DMS53 treated with DMSO at 0.1 percent for 48 hours (cell line): ENCODE measurements at regions not wholly inside any gene's neighbourhood (a gene's known extent, or its start where the extent isn't known, plus 50 kb on each side); places are given as distances from the start of the nearest gene placed in this dataset.

ENCODE experiments used
- DNase-seq: peaks from one replicate; lab custom pipeline; 2025; ENCODE audit not compliant: unreplicated experiment; lab: John Stamatoyannopoulos, UW

DNA sequence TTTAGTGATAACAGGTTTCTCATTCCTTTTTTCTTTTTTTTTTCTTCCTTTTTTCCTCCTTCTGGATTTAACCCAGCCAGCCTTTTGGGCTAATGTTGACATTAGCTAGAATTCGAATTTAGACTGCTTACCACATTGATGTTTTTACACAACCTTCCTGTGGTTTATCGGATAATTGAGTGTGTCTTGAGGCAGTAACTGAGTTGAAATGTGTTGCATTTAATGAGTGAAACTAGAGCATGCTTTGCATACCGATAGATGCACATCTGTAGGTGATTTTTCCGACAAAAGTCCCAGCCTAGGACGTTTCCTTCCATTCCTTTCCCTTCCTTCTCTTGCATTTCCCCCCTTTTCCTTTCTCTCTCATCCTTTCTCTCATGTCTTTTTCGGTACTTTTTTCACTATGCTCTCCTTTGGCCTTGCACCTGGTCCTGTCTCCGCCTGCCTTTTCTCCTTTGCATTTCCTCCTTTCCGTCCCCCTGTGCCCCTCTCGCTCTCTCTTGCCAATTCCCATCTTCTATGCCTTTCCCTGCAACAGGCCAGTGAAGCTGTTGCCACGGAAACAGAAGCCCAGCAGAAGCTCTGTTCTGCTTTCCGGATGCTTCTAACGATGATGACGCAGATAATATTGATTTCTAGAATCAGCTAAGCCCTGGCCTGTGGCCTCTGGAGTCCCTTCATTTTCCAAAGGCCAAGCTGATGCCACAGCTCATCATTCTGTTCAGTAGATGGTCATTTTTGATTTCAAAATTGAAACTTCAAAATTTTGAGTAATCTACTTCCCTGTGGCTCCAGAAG is 76.1 kb downstream of the SLC25A47 start:
- DNase-seq, result no peak

- DNase-seq, result no peak
These were observed 77.0 kb downstream of the SLC25A47 start for GRCh38 chr14:100400115-100400514.

DNA sequence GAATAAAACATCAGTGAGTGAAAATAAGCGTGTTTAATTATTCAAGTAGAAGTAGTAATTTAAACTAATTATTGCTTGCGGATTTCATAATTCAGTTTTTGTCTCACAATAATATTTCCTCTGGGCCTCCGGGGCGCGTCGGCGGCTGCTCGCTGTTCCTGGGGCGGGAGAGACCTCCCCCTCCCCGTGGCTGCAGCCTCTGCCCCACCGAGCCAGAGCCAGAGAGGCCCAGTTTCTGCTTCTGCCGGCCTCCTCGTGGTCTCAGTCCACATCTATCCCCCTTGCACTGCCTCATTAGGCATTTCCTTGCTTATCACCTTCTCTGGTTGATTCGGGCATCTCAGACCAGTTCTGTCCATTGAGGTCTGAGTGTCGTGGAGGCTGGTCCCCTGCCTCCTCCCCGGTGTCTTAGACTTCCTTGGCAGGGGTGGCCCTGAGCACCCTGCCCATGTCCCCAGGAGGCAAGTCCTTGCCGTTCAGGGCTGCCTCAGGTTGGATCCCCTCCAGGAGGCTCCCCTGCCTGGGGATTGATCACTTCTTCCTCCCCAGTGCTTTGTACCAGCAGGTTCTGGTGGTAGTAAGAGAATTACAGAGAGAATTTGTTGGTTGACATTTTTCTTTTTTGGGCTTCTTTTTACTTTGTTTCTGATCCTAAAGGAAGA is 78.0 kb downstream of the SLC25A47 start:
- no peak for DNase-seq

DNA sequence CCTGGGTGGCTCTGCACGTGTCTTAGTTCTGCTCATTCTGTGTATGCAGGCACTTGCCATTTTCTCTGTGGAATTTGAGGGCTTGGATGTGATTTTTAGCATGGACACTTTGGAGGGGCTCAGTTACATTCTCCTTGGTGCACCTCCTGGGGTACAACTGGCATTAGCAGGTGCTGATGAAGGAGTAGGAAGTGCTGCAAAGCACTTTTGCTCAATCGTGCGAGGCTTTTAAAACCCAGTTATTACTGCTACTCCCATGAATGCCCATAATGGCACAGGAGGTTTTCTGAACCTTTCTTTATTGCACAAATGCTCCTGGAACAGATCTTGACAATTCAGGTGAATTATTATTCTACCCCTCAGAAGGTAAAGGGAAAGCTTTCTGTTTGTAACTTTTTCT is 78.7 kb downstream of the SLC25A47 start:
- DNase-seq, result no peak

- no peak for DNase-seq
These were observed 79.5 kb downstream of the SLC25A47 start for GRCh38 chr14:100402631-100403030.

- DNase-seq, result no peak
These were observed 80.0 kb downstream of the SLC25A47 start for GRCh38 chr14:100403105-100403504.

DNA sequence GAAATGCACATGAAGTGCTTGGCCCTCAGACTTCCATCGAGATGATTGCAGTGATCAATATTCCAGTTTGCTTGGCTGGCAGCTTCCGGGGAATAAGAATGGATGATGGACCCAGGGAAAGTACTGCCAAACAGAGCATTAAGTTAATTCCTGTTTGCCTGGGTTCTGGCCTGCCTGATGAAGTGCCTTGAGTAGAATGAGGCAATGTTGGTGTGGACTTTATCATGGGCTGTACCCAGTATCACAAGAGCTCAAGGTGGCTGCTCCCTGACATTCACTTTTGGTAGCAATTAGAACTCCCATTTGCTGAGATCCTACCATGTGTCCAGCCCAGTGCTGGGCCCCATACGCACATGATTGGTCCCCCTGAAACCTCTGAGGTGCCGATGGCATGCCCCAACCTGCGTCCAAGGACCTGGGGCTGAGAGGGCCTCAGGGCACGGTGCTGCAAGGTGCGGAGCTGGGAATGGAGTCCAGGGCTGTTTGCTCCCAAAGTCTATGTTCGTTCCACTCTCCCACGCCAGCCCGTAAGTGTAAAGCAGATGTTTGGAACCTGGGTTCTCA is 80.7 kb downstream of the SLC25A47 start:
- DNase-seq, result no peak

DNA sequence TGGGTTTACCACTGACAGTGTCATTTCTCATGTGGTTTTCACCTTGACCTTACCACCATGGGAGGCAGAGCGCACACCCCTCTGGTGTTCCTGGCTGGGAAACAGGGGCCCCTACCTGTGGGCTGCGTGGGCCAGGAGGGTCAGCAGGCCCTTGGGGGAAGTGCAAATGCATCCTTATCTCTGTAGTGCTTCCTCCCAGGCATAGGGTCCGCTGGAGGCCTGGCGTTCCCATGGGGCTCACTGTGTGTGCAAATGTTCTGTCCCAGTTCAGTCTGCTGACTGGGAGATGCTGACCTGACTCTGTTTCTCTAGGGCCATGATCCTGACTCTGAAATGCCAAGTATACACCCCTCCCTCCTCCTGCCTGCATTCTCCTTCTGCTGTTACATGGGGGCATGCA is 81.3 kb downstream of the SLC25A47 start:
- no peak for DNase-seq

DNA sequence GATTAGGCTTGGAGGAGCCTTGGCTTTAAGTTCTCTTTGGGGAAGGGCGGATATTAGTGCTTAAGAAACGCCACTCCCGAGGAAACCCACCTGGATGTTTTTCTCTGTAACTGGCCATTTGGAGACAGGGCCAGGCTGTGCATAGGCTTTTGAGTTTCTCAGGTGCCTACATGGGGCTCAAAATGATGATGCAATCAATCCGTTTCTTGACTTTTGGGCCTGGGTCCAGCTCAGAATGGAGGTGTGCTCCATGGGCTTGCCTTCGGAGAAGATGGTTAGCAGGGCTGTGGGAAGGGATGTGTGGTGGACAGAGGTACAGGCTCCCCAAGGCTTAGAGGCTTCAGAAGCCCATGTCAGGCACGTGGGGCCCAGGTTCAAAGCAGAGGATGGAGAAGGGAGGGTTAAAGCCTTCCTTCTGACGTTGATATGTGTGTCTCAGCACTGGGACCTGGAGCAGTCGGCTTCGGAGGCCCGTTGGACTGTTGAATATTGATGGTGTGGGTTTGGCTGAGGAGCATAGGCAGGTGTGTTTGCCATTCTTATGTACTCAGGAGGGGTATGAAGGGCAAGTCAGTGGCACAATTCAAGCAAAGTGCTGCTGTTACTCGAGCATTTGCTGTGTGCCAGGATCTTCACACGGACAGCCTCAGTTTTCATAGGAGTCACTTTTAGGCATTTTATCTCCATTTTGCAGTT is 82.8 kb downstream of the SLC25A47 start:
- DNase-seq, result no peak

- DNase-seq, result no peak
These were observed 83.5 kb downstream of the SLC25A47 start for GRCh38 chr14:100406505-100407131.

DNA sequence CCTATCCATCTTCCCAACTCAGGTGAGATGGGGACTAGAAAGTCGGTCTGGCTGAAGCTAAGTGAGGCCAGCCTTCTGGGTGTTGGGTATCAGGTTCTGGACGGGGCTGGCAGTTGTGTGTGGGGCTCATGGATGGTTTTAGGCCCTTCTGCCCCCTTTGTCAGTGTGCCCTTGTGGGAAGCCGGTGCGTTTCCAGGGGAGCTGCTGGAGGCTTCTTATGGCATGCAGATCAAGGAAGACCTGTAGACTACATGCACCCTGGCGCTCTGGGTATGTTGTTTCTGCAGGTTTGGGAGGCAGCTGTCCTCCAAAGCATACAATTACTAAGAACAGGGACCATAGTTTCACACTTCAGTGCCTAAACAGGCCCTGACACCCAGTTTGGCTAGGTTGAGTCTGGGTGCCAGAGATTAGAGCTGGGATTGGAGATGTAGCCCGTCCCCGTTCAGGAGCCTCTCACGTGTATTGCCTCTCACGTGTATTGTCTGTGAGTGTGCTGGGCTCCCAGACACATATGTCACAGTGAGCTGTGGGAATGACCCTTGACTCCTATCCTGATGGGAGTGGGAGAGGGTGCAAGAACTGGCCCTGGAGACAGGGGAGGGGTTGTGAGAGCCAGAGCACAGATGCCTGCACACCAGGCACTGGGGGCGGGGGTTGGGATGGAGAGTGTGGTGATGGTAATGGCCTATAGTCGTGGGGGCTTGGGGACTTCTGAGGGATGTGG is 84.4 kb downstream of the SLC25A47 start:
- no peak for DNase-seq

DNA sequence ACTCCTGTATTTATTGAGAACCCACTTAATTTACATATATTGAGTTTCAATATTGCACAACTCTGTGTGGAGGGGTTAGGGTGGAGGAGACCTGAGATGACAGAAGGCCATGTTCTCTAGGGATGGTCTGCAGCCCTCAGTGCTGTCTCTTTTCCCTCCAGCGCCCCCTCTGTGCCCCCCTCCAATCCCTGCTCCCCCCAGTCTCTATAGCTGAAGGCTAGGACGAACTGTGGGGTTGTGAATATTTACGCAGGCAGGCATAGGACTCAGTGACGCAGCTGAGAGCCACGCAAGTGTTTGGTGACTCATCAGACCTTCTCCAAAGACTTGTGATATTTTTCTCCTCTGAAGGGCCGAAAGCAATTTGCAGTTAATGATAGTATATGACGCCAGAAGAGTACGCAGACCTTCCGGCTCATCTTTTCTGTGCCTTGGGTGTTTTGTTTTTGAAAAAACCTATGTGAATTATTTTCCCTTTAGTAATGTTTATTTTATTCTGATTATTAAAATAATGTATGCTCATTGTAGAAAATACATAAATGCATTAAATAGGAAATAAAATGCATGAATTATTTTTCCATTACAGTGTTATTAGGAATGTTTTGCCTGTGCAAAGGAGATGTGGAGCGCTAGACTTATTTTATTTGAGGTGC is 85.3 kb downstream of the SLC25A47 start:
- peak; percentile 56 for DNase-seq

GRCh38 chr14:100409003-100409360 is 85.8 kb downstream of the SLC25A47 start:
- DNase-seq, result no peak

GRCh38 chr14:100409651-100410050 is 86.5 kb downstream of the SLC25A47 start:
- no peak for DNase-seq

GRCh38 chr14:100410056-100410565 is 87.0 kb downstream of the SLC25A47 start:
- DNase-seq, result no peak

DNA sequence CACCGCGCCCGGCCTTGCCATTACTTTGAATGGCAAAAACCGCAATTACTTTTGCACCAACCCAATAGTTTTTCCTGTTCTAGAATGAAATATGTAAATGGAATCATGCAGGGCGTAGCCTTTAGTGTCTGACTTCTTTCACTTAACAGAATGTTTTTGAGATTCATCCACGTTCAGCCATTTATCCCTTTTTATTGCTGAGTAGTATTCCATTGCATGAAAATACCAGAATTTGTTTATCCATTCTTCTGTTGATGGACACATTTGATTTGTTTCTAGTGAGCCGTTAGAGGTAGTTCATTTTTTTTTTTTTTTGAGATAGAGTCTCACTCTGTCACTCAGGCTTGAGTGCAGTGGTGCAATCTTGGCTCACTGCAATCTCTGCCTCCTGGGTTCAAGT is 90.6 kb downstream of the SLC25A47 start:
- DNase-seq, result no peak

DNA sequence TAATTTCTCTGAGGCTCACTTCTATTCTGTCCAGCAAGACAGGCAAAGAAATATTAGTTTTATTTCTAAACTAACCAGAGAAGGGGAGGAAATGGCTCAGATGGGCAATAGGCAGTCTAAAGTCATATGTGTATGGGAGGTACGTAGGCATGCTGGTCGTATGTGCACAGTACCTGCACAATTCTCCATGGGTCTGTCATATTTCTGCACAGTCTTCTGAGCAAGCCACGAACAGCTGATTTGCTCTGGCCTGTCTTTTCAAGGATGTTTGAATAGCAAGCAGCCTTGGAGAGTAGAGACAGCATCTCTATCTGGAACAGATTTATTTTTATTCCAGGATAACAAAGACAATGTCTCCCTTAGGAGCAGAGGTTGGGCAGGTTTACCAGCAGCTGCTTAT is 92.1 kb downstream of the SLC25A47 start:
- no peak for DNase-seq

GRCh38 chr14:100416081-100416680 is 93.0 kb downstream of the SLC25A47 start:
- DNase-seq, result no peak
